K562 (cell line): ENCODE measurements at regions not wholly inside any gene's neighbourhood (a gene's known extent, or its start where the extent isn't known, plus 50 kb on each side); places are given as distances from the start of the nearest gene placed in this dataset.

Experiments used
- ATAC-seq: fragments of 200-7000 bp; cut with Tn5 transposase; 3 replicates; pipeline ENCODE4 v1.9.1; 2020; ENCODE audit warnings: moderate library complexity
- BruUV-seq: library from RNA; stranded (reverse); fragments of 400-500 nt; replicated peaks from 2 replicates; lab custom pipeline; 2021; lab: Mats Ljungman, UMichigan
- CTCF ChIA-PET: fragments of 300-600 bp; formaldehyde crosslinking; extraction: SDS; loops from one replicate; lab custom pipeline; 2021; ENCODE audit warnings: low intra/inter-chr PET ratio; lab: Yijun Ruan, JAX
- POLR2A ChIA-PET: fragments of 300-600, 350-650 bp; sonication (Branson Sonifier 250); formaldehyde crosslinking; extraction: SDS; loops from one replicate; lab custom pipeline; 2021; ENCODE audit warnings: antibody characterized with exemption, inconsistent platforms; lab: Yijun Ruan, JAX
- DNase-seq, 4 experiments: peaks; one replicate each; pipeline versions ENCODE4 v3.0.0 to v3.0.0-alpha.2; 2011 to 2018; ENCODE audit warnings: low spot score in 3 of 4, mixed read lengths in 3 of 4; ENCODE audit errors: extremely low read depth in 1 of 4
- FAIRE-seq: peaks from 2 replicates; lab custom pipeline; 2011; peaks lifted over from hg19 to GRCh38; lab: Jason Lieb, UNC
- H2AFZ ChIP-seq: 2 replicates; pipeline ENCODE4 v1.6.0; 2011; ENCODE audit warnings: low read depth, low read length, control low read depth, inconsistent platforms
- H3K27ac ChIP-seq: fragments of 200-600 bp; 3 replicates; pipeline ENCODE4 v1.8.0; 2011; ENCODE audit warnings: low read depth, mild to moderate bottlenecking, control low read depth, inconsistent platforms, low read length, moderate library complexity, mixed read lengths; ENCODE audit errors: extremely low read depth
- H3K27me3 ChIP-seq, 2 experiments: fragments of 300-600 bp in 1 of 2; 2 replicates in 1 of 2; 3 replicates in 1 of 2; pipeline versions ENCODE4 v1.6.0 to v1.8.0; 2011; ENCODE audit warnings: inconsistent platforms in 2 of 2, low read length in 2 of 2, mild to moderate bottlenecking in 1 of 2, mixed read lengths in 1 of 2, moderate library complexity in 1 of 2; ENCODE audit not compliant: control insufficient read depth in 2 of 2, insufficient read depth in 2 of 2
- H3K36me3 ChIP-seq: fragments of 300-600 bp; 3 replicates; pipeline ENCODE4 v1.8.0; 2011; ENCODE audit warnings: mild to moderate bottlenecking, low read length, inconsistent platforms; ENCODE audit not compliant: control insufficient read depth, insufficient read depth
- H3K4me1 ChIP-seq, 2 experiments: fragments of 200-600 bp in 1 of 2; replicated peaks in 1 of 2; 2 replicates in 1 of 2; 3 replicates in 1 of 2; pipeline versions ENCODE4 v1.5.1 to v1.8.0; 2011; ENCODE audit warnings: inconsistent platforms in 2 of 2, low read length in 2 of 2, mild to moderate bottlenecking in 1 of 2, mixed read lengths in 1 of 2, moderate library complexity in 1 of 2; ENCODE audit not compliant: control insufficient read depth in 2 of 2, insufficient read depth in 2 of 2
- H3K4me2 ChIP-seq: 2 replicates; pipeline ENCODE4 v1.6.1; 2011; ENCODE audit warnings: low read length, control low read depth, inconsistent platforms, mixed read lengths; ENCODE audit not compliant: insufficient read depth
- H3K4me3 ChIP-seq: fragments of 200-600 bp; sonication (generic), shearing (Covaris generic); 2 replicates; pipeline ENCODE4 v1.5.1; 2016; ENCODE audit warnings: control low read depth, inconsistent platforms
- H3K79me2 ChIP-seq: fragments of 200-600 bp; 3 replicates; pipeline ENCODE4 v1.8.0; 2011; ENCODE audit warnings: low read length, inconsistent platforms; ENCODE audit not compliant: control insufficient read depth, insufficient read depth
- H3K9ac ChIP-seq, 2 experiments: 2 replicates each; pipeline versions ENCODE4 v1.6.0 to v1.6.1; 2011; ENCODE audit warnings: low read depth in 2 of 2, low read length in 2 of 2, control low read depth in 1 of 2, inconsistent platforms in 1 of 2, mild to moderate bottlenecking in 1 of 2, mixed read lengths in 1 of 2; ENCODE audit not compliant: insufficient read depth in 1 of 2
- H3K9me1 ChIP-seq: one replicate; pipeline ENCODE4 v1.6.0; 2011; ENCODE audit warnings: inconsistent platforms, mild to moderate bottlenecking, low read length, moderate library complexity; ENCODE audit not compliant: control insufficient read depth, insufficient read depth
- H3K9me3 ChIP-seq: replicated peaks from 2 replicates; pipeline ENCODE4 v1.5.1; 2011; ENCODE audit warnings: low read depth, low read length, inconsistent platforms; ENCODE audit not compliant: control insufficient read depth, insufficient read depth
- H4K20me1 ChIP-seq: replicated peaks from 2 replicates; pipeline ENCODE4 v1.6.1; 2011; ENCODE audit warnings: low read length, inconsistent platforms, mixed read lengths; ENCODE audit not compliant: control insufficient read depth, insufficient read depth
- ARID4B ChIP-seq: sonication (generic); formaldehyde crosslinking; IDR thresholded peaks from 2 replicates; pipeline ENCODE4 v1.8.0; 2022; ENCODE audit warnings: mild to moderate bottlenecking, missing genetic modification reagents
- BCLAF1 ChIP-seq, 2 experiments: fragments of 450-650 bp in 1 of 2; IDR thresholded peaks; 2 replicates each; pipeline ENCODE4 v1.6.1; 2011 to 2017; ENCODE audit warnings: low read depth in 2 of 2, antibody characterized with exemption in 1 of 2, borderline replicate concordance in 1 of 2, low read length in 1 of 2, mild to moderate bottlenecking in 1 of 2, mixed read lengths in 1 of 2; ENCODE audit not compliant: control insufficient read depth in 1 of 2
- DMBX1 ChIP-seq: fragments of 250-450 bp; sonication (Bioruptor Pico); IDR thresholded peaks from 2 replicates; pipeline ENCODE4 v1.8.0; 2022; ENCODE audit warnings: inconsistent platforms, mild to moderate bottlenecking, moderate library complexity, borderline replicate concordance
- IFI16 ChIP-seq: fragments of 250-450 bp; sonication (Bioruptor Pico); IDR thresholded peaks from 2 replicates; pipeline ENCODE4 v2.1.2; 2022; ENCODE audit warnings: mild to moderate bottlenecking, inconsistent platforms
- POLR2A ChIP-seq: fragments of 450-650 bp; conservative IDR thresholded peaks from 2 replicates; pipeline ENCODE4 v1.6.1; 2016
- PREB ChIP-seq: sonication (generic); formaldehyde crosslinking; IDR thresholded peaks from 2 replicates; pipeline ENCODE4 v1.8.1; 2023; ENCODE audit warnings: mild to moderate bottlenecking, missing genetic modification reagents
- PTBP1 ChIP-seq: fragments of 200-400 bp; formaldehyde crosslinking; IDR thresholded peaks from 2 replicates; pipeline ENCODE4 v1.6.1; 2017; ENCODE audit warnings: low read depth, low read length
- SIN3A ChIP-seq, 2 experiments: fragments of 150-350 bp in 1 of 2; IDR thresholded peaks; 2 replicates each; pipeline ENCODE4 v1.6.1; 2011 to 2016; ENCODE audit warnings: borderline replicate concordance in 2 of 2, low read depth in 2 of 2, low read length in 2 of 2, mild to moderate bottlenecking in 2 of 2, moderate library complexity in 2 of 2; ENCODE audit not compliant: control insufficient read depth in 1 of 2
- SMARCA4 ChIP-seq: fragments of 450-650 bp; IDR thresholded peaks from 2 replicates; pipeline ENCODE4 v1.6.1; 2016
- TCFL5 ChIP-seq: fragments of 250-450 bp; sonication (Bioruptor Pico); conservative IDR thresholded peaks from 2 replicates; pipeline ENCODE4 v1.6.1; 2021; ENCODE audit warnings: mild to moderate bottlenecking, moderate library complexity, matching md5 sums
- ZSCAN32 ChIP-seq: fragments of 450-650 bp; formaldehyde crosslinking; IDR thresholded peaks from 2 replicates; pipeline ENCODE4 v1.4.0; 2020; ENCODE audit warnings: mild to moderate bottlenecking, moderate library complexity
- ZZZ3 ChIP-seq: fragments of 450-650 bp; IDR thresholded peaks from 2 replicates; pipeline ENCODE4 v1.6.1; 2016; ENCODE audit warnings: antibody characterized with exemption, mild to moderate bottlenecking, moderate library complexity
- WGBS: fragments of 100-300 bp; shearing (Covaris generic); methylation state at CpG from one replicate; pipeline ENCODE4 v1.1.6; 2016; ENCODE audit warnings: low coverage, mixed read lengths; ENCODE audit not compliant: insufficient coverage; ENCODE audit errors: missing lambda C conversion rate; 5-methylcytosine and 5-hydroxymethylcytosine counted together
- in situ Hi-C: fragments of 300-500 bp; cut with MboI; formaldehyde crosslinking; loops from 4 replicates; pipeline ENCODE4 v1.15.0; 2018; ENCODE audit warnings: inconsistent platforms, mixed read lengths
- intact Hi-C: fragments of 100-400 bp; cut with micrococcal nuclease; formaldehyde crosslinking; loops from 2 replicates; pipeline ENCODE4 v1.14.2; 2022

- ChIA-PET CTCF (no interaction called here), POLR2A (no interaction called here)
- ATAC-seq (no peak), FAIRE-seq (no peak), DNase-seq (no peak)
- Histone ChIP-seq H3K4me1 (no peaks in the 10 kb centered on the region), H3K27ac (no peak overlapping the region), H3K9me3 (no peaks in the 10 kb centered on the region), H3K9me1 (no peaks in the 10 kb centered on the region), H3K9ac (no peak overlapping the region), H3K4me3 (no peak overlapping the region), H3K4me2 (no peak overlapping the region), H2AFZ (no peak overlapping the region), H3K27me3 (no peaks in the 10 kb centered on the region; a peak in 1 of 5 replicates), H4K20me1 (no peaks in the 10 kb centered on the region), H3K36me3 (no peaks in the 10 kb centered on the region), H3K79me2 (no peaks in the 10 kb centered on the region)
- intact Hi-C loops: no loop called here
- 0% methylated on average over 8 of the region's 12 CpGs for WGBS
- in situ Hi-C loops: no loop called here
- no TSS peak for BruUV-seq
- TF ChIP-seq POLR2A: no peak
- no peak for TF ChIP-seq IFI16 (CRISPR knock-in tag)
- no peak for TF ChIP-seq ARID4B (CRISPR knock-in tag)
- TF ChIP-seq ZSCAN32 (CRISPR knock-in tag): no peak
- no peak for TF ChIP-seq SIN3A (IDR thresholded peaks at IDR 0.05; ENCODE audit: borderline replicate concordance in 2 of 2, control insufficient read depth in 1 of 2, low read depth in 2 of 2, low read length in 2 of 2)
- no peak for TF ChIP-seq ZZZ3
- no peak for TF ChIP-seq PREB (CRISPR knock-in tag)
- TF ChIP-seq TCFL5: no peak
- TF ChIP-seq PTBP1: no peak
- no peak for TF ChIP-seq SMARCA4
- TF ChIP-seq BCLAF1 (IDR thresholded peaks at IDR 0.05; ENCODE audit: borderline replicate concordance in 1 of 2, control insufficient read depth in 1 of 2, low read depth in 2 of 2, low read length in 1 of 2): no peak
- no peak for TF ChIP-seq DMBX1
Measured at GRCh38 chr3:61429106-61429505, 132.3 kb upstream of the PTPRG start.
